Neuronal stem cell (in vitro differentiated cells): ENCODE measurements at regions not wholly inside any gene's neighbourhood (a gene's known extent, or its start where the extent isn't known, plus 50 kb on each side); places are given as distances from the start of the nearest gene placed in this dataset.

Experiments
- DNase-seq: peaks from one replicate; pipeline ENCODE4 v3.0.0-alpha.2; 2013; ENCODE audit warnings: low spot score
- H2AFZ ChIP-seq: one replicate; pipeline ENCODE4 v1.6.1; 2013; ENCODE audit warnings: mild to moderate bottlenecking, low read length, inconsistent platforms
- H2AK5ac ChIP-seq: 2 replicates; pipeline ENCODE4 v1.6.1; 2013; ENCODE audit warnings: low read depth, mild to moderate bottlenecking, inconsistent platforms, low read length, moderate library complexity, mixed read lengths
- H2BK120ac ChIP-seq: 2 replicates; pipeline ENCODE4 v1.6.1; 2013; ENCODE audit warnings: low read depth, mild to moderate bottlenecking, inconsistent platforms, low read length, moderate library complexity, mixed read lengths
- H2BK12ac ChIP-seq: one replicate; pipeline ENCODE4 v1.6.1; 2013; ENCODE audit warnings: low read length, inconsistent platforms
- H2BK15ac ChIP-seq: 2 replicates; pipeline ENCODE4 v1.6.1; 2013; ENCODE audit warnings: mild to moderate bottlenecking, low read length, inconsistent platforms, mixed read lengths
- H2BK5ac ChIP-seq: one replicate; pipeline ENCODE4 v1.6.1; 2013; ENCODE audit warnings: inconsistent platforms, mild to moderate bottlenecking, low read length, moderate library complexity
- H3K14ac ChIP-seq: one replicate; pipeline ENCODE4 v1.6.1; 2013; ENCODE audit warnings: low read length, inconsistent platforms
- H3K18ac ChIP-seq: 2 replicates; pipeline ENCODE4 v1.6.1; 2013; ENCODE audit warnings: low read length, inconsistent platforms
- H3K23ac ChIP-seq: 2 replicates; pipeline ENCODE4 v1.6.1; 2013; ENCODE audit warnings: low read depth, mild to moderate bottlenecking, mixed read lengths, low read length, inconsistent platforms; ENCODE audit not compliant: poor library complexity
- H3K27ac ChIP-seq: replicated peaks from 3 replicates; pipeline ENCODE4 v1.5.1; 2013; ENCODE audit warnings: low read length, inconsistent platforms
- H3K27me3 ChIP-seq, 3 experiments: 2 replicates each; pipeline ENCODE4 v1.6.1; 2013; ENCODE audit warnings: low read length in 3 of 3, mild to moderate bottlenecking in 2 of 3, inconsistent platforms in 1 of 3, low read depth in 1 of 3, mixed read lengths in 1 of 3, moderate library complexity in 1 of 3; ENCODE audit not compliant: control insufficient read depth in 3 of 3, insufficient read depth in 3 of 3
- H3K36me3 ChIP-seq, 2 donors: replicated peaks in 1 of 2; 2 replicates each; pipeline ENCODE4 v1.6.1; 2013; ENCODE audit warnings: low read length in 2 of 2; ENCODE audit not compliant: control insufficient read depth in 2 of 2, insufficient read depth in 2 of 2
- H3K4ac ChIP-seq: 2 replicates; pipeline ENCODE4 v1.6.1; 2013; ENCODE audit warnings: inconsistent platforms, mild to moderate bottlenecking, low read length, moderate library complexity
- H3K4me1 ChIP-seq, 2 donors: 1 replicate in 1 of 2; 2 replicates in 1 of 2; pipeline ENCODE4 v1.6.1; 2013; ENCODE audit warnings: low read length in 2 of 2, low read depth in 1 of 2; ENCODE audit not compliant: control insufficient read depth in 2 of 2, insufficient read depth in 1 of 2
- H3K4me2 ChIP-seq: one replicate; pipeline ENCODE4 v1.6.1; 2013; ENCODE audit warnings: mild to moderate bottlenecking, low read length, inconsistent platforms; ENCODE audit not compliant: insufficient read depth, poor library complexity, severe bottlenecking
- H3K4me3 ChIP-seq, 2 donors: 2 replicates each; pipeline ENCODE4 v1.5.1; 2013; ENCODE audit warnings: low read length in 2 of 2, mild to moderate bottlenecking in 2 of 2, inconsistent platforms in 1 of 2, moderate library complexity in 1 of 2
- H3K79me1 ChIP-seq: one replicate; pipeline ENCODE4 v1.6.1; 2013; ENCODE audit warnings: low read depth, mild to moderate bottlenecking, inconsistent platforms, low read length, moderate library complexity
- H3K9ac ChIP-seq: one replicate; pipeline ENCODE4 v1.6.1; 2013; ENCODE audit warnings: mild to moderate bottlenecking, low read depth, low read length, inconsistent platforms; ENCODE audit not compliant: poor library complexity
- H3K9me3 ChIP-seq, 2 donors: replicated peaks in 1 of 2; 2 replicates each; pipeline versions ENCODE3 to v1.6.1; 2013; ENCODE audit warnings: low read length in 2 of 2, mild to moderate bottlenecking in 2 of 2, inconsistent platforms in 1 of 2, low read depth in 1 of 2, mixed read lengths in 1 of 2, moderate library complexity in 1 of 2; ENCODE audit not compliant: control insufficient read depth in 2 of 2, insufficient read depth in 1 of 2
- H4K8ac ChIP-seq: one replicate; pipeline ENCODE4 v1.6.1; 2013; ENCODE audit warnings: low read depth, mild to moderate bottlenecking, inconsistent platforms, low read length, moderate library complexity
- H4K91ac ChIP-seq: one replicate; pipeline ENCODE4 v1.6.1; 2013; ENCODE audit warnings: low read length, low read depth, mild to moderate bottlenecking, inconsistent platforms; ENCODE audit not compliant: poor library complexity
- WGBS, 2 donors: extraction: QIAGEN DNeasy Blood & Tissue Kit; methylation state at CpG; one replicate each; pipeline ENCODE4 v1.1.7; 2013; ENCODE audit warnings: missing lambda C conversion rate in 2 of 2, mixed read lengths in 1 of 2; ENCODE audit not compliant: insufficient read length in 2 of 2, insufficient replicate concordance in 1 of 2; ENCODE audit errors: extremely low coverage in 2 of 2; 5-methylcytosine and 5-hydroxymethylcytosine counted together

- no peak overlapping the region for H3K23ac ChIP-seq
- H3K36me3 ChIP-seq = no peaks in the 10 kb centered on the region
- no peak overlapping the region for H3K27ac ChIP-seq
- H3K4me1 ChIP-seq = peaks cover 10 to 33% of the 10 kb centered on the region in 2 donors
- no peak overlapping the region for H3K4me3 ChIP-seq
- no peaks in the 10 kb centered on the region for H3K79me1 ChIP-seq
- no CpG with 5 or more reads among the region's 4 CpGs for WGBS, 2 donors
- H2BK120ac ChIP-seq = no peak overlapping the region
- no peak overlapping the region for H2BK5ac ChIP-seq
- no peaks in the 10 kb centered on the region for H3K9me3 ChIP-seq
- no peak overlapping the region for H2BK15ac ChIP-seq
- H3K27me3 ChIP-seq = no peaks in the 10 kb centered on the region
- H2AFZ ChIP-seq = peak overlapping the region; percentile 66
- no peak overlapping the region for H3K4me2 ChIP-seq
- H3K14ac ChIP-seq = no peak overlapping the region
- no peak overlapping the region for H2BK12ac ChIP-seq
- DNase-seq = no peak
- H3K9ac ChIP-seq = no peak overlapping the region
- no peak overlapping the region for H4K91ac ChIP-seq
- H3K18ac ChIP-seq = no peak overlapping the region
- H4K8ac ChIP-seq = no peak overlapping the region
- H2AK5ac ChIP-seq = no peak overlapping the region
- no peak overlapping the region for H3K4ac ChIP-seq
Measured at GRCh38 chr2:55111230-55111569, 60.9 kb upstream of the RTN4 start.

- Histone ChIP-seq H3K9me3 (no peaks in the 10 kb centered on the region), H3K4me3 (no peak overlapping the region), H2AFZ (no peak overlapping the region), H3K27ac (no peak overlapping the region), H3K18ac (no peak overlapping the region), H2BK15ac (no peak overlapping the region), H4K91ac (no peak overlapping the region), H2BK5ac (no peak overlapping the region), H3K79me1 (no peaks in the 10 kb centered on the region), H2BK120ac (no peak overlapping the region), H2BK12ac (no peak overlapping the region), H3K27me3 (no peaks in the 10 kb centered on the region), H3K4ac (no peak overlapping the region), H3K4me2 (no peak overlapping the region), H2AK5ac (no peak overlapping the region), H3K23ac (no peak overlapping the region), H4K8ac (no peak overlapping the region), H3K4me1 (peaks cover 8 to 33% of the 10 kb centered on the region in 2 donors), H3K14ac (no peak overlapping the region), H3K9ac (no peak overlapping the region), H3K36me3 (no peaks in the 10 kb centered on the region)
- DNase-seq = no peak
- no CpG with 5 or more reads among the region's 2 CpGs for WGBS, 2 donors
Measured at GRCh38 chr2:55109219-55109891, 59.1 kb upstream of the RTN4 start.

- H3K27me3 ChIP-seq = no peaks in the 10 kb centered on the region
- DNase-seq = no peak
- no peak overlapping the region for H2BK120ac ChIP-seq
- no peak overlapping the region for H2AFZ ChIP-seq
- no peak overlapping the region for H4K91ac ChIP-seq
- no peak overlapping the region for H3K23ac ChIP-seq
- no CpG with 5 or more reads among the region's 7 CpGs for WGBS, 2 donors
- H3K4me1 ChIP-seq = peaks cover 8 to 33% of the 10 kb centered on the region in 2 donors
- H3K14ac ChIP-seq = no peak overlapping the region
- no peak overlapping the region for H3K18ac ChIP-seq
- H2BK15ac ChIP-seq = no peak overlapping the region
- H2BK5ac ChIP-seq = no peak overlapping the region
- H3K79me1 ChIP-seq = no peaks in the 10 kb centered on the region
- no peak overlapping the region for H3K27ac ChIP-seq
- no peaks in the 10 kb centered on the region for H3K9me3 ChIP-seq
- H2AK5ac ChIP-seq = no peak overlapping the region
- no peak overlapping the region for H3K9ac ChIP-seq
- no peak overlapping the region for H3K4me2 ChIP-seq
- no peak overlapping the region for H3K4me3 ChIP-seq
- H3K36me3 ChIP-seq = no peaks in the 10 kb centered on the region
- no peak overlapping the region for H2BK12ac ChIP-seq
- H3K4ac ChIP-seq = no peak overlapping the region
- H4K8ac ChIP-seq = no peak overlapping the region
Measured at GRCh38 chr2:55108456-55109160, 58.4 kb upstream of the RTN4 start.

GRCh38 chr2:55107436-55107835 is 57.2 kb upstream of the RTN4 start:
- H3K4me2 ChIP-seq = no peak overlapping the region
- no peak overlapping the region for H2BK15ac ChIP-seq
- no peak overlapping the region for H4K91ac ChIP-seq
- H3K27ac ChIP-seq = no peak overlapping the region
- no peak overlapping the region for H2BK12ac ChIP-seq
- no peak overlapping the region for H3K4me3 ChIP-seq
- H3K27me3 ChIP-seq = no peaks in the 10 kb centered on the region
- no peak overlapping the region for H3K18ac ChIP-seq
- H3K23ac ChIP-seq = no peak overlapping the region
- DNase-seq = no peak
- H2AFZ ChIP-seq = peak overlapping the region; percentile 72
- H3K9me3 ChIP-seq = no peaks in the 10 kb centered on the region
- H2BK120ac ChIP-seq = no peak overlapping the region
- H3K4me1 ChIP-seq = peaks cover 8 to 26% of the 10 kb centered on the region in 2 donors
- H2AK5ac ChIP-seq = no peak overlapping the region
- no peak overlapping the region for H4K8ac ChIP-seq
- H3K36me3 ChIP-seq = no peaks in the 10 kb centered on the region
- no peak overlapping the region for H3K4ac ChIP-seq
- no peak overlapping the region for H2BK5ac ChIP-seq
- H3K9ac ChIP-seq = no peak overlapping the region
- no peak overlapping the region for H3K14ac ChIP-seq
- H3K79me1 ChIP-seq = no peaks in the 10 kb centered on the region
